Retinal pigment epithelial cell (primary cell): ENCODE measurements at regions not wholly inside any gene's neighbourhood (a gene's known extent, or its start where the extent isn't known, plus 50 kb on each side); places are given as distances from the start of the nearest gene placed in this dataset.

Experiments used
- DNase-seq: peaks from one replicate; pipeline ENCODE4 v3.0.0-alpha.2; 2010; ENCODE audit warnings: low read depth
- H3K4me3 ChIP-seq: 2 replicates; pipeline ENCODE4 v1.5.1; 2011; ENCODE audit warnings: mild to moderate bottlenecking, low read length, control low read depth, moderate library complexity
- CTCF ChIP-seq: conservative IDR thresholded peaks from 2 replicates; pipeline ENCODE4 v1.5.1; 2011; ENCODE audit warnings: low read depth, low read length, control low read depth, inconsistent platforms

GRCh38 chr2:144285324-144285723 is 234.6 kb downstream of the ZEB2 start:
- no peak for DNase-seq
- no peak overlapping the region for H3K4me3 ChIP-seq
- no peak for TF ChIP-seq CTCF

DNA sequence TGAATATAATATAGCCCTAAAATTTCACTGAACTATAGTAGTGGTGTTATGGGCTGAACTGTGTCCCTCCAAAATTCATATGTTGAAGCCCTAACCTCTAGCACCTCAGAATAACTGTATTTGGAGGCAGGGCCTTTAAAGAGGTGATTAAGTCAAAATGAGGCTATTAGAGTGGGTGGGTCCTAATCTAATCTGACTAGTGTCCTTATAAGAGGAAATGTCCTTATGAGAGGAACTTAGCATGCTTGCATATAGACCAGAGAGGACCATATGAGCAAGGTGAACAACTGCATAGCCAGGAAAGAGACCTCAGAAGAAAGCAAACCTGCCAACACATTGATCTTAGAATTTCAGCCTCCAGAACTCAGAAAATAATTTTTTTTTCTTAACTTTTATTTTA is 238.4 kb downstream of the ZEB2 start:
- H3K4me3 ChIP-seq: no peak overlapping the region
- DNase-seq: no peak
- TF ChIP-seq CTCF: no peak

GRCh38 chr2:144280009-144280408 is 239.9 kb downstream of the ZEB2 start:
- no peak for DNase-seq
- TF ChIP-seq CTCF: no peak

GRCh38 chr2:144279165-144279564 is 240.8 kb downstream of the ZEB2 start:
- H3K4me3 ChIP-seq: no peak overlapping the region
- no peak for DNase-seq
- no peak for TF ChIP-seq CTCF

More at GRCh38 chr2:144280009-144280408, 239.9 kb downstream of the ZEB2 start:
- H3K4me3 ChIP-seq: no peak overlapping the region

DNA sequence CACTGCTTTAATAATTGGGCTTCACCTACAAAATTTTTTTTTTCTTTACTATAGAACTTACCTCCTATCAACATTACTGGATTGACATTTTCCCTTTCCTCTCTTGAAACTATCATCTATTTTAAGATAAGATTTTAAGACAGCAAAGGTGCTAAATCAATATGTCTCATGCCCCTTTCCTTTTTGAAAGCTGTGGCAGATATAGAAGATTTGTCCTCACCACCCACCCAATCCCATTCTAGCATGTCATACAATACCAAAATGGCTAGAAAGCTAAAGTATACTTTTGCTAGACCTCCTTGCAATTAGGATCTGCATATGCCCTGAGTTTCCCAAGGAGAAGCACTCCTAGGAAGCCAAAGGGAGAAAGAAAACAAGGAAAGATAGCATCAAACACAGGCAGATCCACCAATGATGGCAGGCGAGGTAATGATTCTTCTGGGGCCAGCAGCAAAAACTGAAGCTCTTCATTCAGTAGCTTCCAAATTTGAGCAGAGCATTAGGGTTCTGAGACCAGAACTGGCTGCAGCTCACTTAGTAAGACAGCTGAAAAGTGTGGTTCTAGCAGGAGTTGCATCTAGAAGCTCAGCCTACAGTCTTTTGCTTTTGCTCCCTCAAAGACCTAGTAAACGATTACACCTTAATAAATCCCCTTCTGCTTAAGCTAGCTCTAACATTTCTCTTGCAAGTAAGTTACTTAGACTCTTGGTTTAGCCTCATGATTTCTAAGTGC is 242.1 kb downstream of the ZEB2 start:
- no peak for TF ChIP-seq CTCF
- H3K4me3 ChIP-seq: no peak overlapping the region
- no peak for DNase-seq

DNA sequence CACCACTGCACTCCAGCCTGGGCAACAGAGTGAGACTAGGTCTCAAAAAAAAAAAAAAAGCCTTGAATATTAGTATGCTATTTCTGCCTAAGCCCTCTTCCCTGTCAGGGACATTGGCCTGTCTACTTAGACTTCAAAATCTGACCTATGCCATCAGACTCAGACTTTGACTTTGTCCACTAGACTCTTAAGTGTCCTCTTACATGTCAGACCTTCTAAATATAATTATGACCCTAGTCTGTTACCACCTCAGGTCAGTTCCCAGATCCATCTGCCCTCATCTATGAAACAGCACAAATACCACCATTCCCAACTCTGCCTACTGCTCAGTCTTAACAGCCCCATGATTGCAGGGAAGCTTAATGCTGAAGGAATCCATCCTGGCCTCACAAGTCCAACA is 244.6 kb downstream of the ZEB2 start:
- TF ChIP-seq CTCF: no peak
- H3K4me3 ChIP-seq: no peak overlapping the region
- DNase-seq: no peak

DNA sequence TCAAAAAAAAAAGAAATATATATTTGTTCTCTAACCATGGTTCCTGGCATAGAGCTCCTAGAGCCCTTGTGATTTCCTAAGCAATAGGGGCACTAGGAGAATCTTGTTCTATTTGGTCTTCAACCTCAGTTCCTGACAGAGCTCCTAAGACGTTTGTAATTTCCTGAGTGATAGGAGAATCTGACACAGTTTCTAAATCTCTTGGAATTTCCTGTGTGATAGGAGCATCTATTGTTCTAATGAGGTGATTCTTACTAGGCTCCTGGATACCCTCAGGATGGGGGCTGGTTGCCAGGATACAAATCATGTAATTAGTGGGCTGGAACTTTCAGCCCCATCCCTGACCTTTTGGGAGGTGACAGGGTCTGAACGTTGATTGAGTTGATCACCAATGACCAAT is 245.8 kb downstream of the ZEB2 start:
- no peak for TF ChIP-seq CTCF
- DNase-seq: no peak

More for the DNA sequence above, 245.8 kb downstream of the ZEB2 start:
- no peak overlapping the region for H3K4me3 ChIP-seq
